ENCODE measurements at regions not wholly inside any gene's neighbourhood (a gene's known extent, or its start where the extent isn't known, plus 50 kb on each side); places are given as distances from the start of the nearest gene placed in this dataset.
"Not testable (repeated sequence)": the region's sequence is repeated elsewhere in the genome, so short reads cannot be mapped to it uniquely, and the experiment has no call there.

GRCh38 chr2:125658583-125658982 lies 997.4 kb upstream of the GYPC start:
- no peak for DNase-seq
- Mint-ChIP-seq H3K27me3 (no peaks in the 10 kb centered on the region), H3K4me1 (no peaks in the 10 kb centered on the region), H3K27ac (no peak overlapping the region), H3K9me3 (peaks cover 5% of the 10 kb centered on the region), H3K36me3 (ENCODE audit: low read depth) (no peaks in the 10 kb centered on the region), H3K4me3 (no peak overlapping the region)
- ChIA-PET CTCF (no interaction called here), POLR2A (no interaction called here)

DNA sequence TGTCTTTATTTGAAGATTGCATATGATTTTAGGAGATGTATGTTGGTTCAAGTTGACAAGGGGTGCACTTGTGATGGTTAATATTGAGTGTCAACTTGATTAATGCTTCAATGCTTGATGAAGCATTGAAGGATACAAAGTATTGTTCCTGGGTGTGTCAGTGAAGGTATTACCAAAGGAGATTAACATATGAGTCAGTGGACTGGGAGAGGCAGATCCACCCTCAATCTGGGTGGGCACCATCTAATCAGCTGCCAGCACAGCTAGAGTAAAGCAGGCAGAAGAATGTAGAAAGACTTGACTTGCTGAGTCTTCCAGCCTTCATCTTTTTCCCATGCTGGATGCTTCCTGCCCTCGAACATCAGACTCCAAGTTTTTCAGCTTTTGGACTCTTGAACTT lies 995.6 kb upstream of the GYPC start:
- H3K4me3 Mint-ChIP-seq; H3K36me3 Mint-ChIP-seq (ENCODE audit: low read depth); H3K27me3 Mint-ChIP-seq; H3K4me1 Mint-ChIP-seq; POLR2A ChIA-PET; DNase-seq; H3K9me3 Mint-ChIP-seq; CTCF ChIA-PET; H3K27ac Mint-ChIP-seq: not testable (repeated sequence)

GRCh38 chr2:125667630-125668029 lies 988.3 kb upstream of the GYPC start:
- ChIA-PET POLR2A (no interaction called here), CTCF (no interaction called here)
- H3K4me3 Mint-ChIP-seq: no peak overlapping the region
- peaks cover 4% of the 10 kb centered on the region for H3K9me3 Mint-ChIP-seq
- no peaks in the 10 kb centered on the region for H3K36me3 Mint-ChIP-seq (ENCODE audit: low read depth)
- H3K27me3 Mint-ChIP-seq: no peaks in the 10 kb centered on the region
- H3K27ac Mint-ChIP-seq: no peak overlapping the region
- DNase-seq: no peak
- no peaks in the 10 kb centered on the region for H3K4me1 Mint-ChIP-seq

- CTCF ChIA-PET: no interaction called here
- Mint-ChIP-seq H3K36me3 (ENCODE audit: low read depth) (no peaks in the 10 kb centered on the region), H3K27ac (no peak overlapping the region), H3K9me3 (peaks cover 24% of the 10 kb centered on the region), H3K27me3 (no peaks in the 10 kb centered on the region), H3K4me3 (no peak overlapping the region), H3K4me1 (no peaks in the 10 kb centered on the region)
- POLR2A ChIA-PET: no interaction called here
- no peak for DNase-seq
These were observed 976.1 kb upstream of the GYPC start for GRCh38 chr2:125679903-125680302.

- DNase-seq: no peak
- Mint-ChIP-seq H3K9me3 (peaks cover 17% of the 10 kb centered on the region), H3K4me3 (no peak overlapping the region), H3K4me1 (no peaks in the 10 kb centered on the region), H3K27me3 (no peaks in the 10 kb centered on the region), H3K27ac (no peak overlapping the region), H3K36me3 (ENCODE audit: low read depth) (no peaks in the 10 kb centered on the region)
- POLR2A ChIA-PET: no interaction called here
- CTCF ChIA-PET: no interaction called here
These were observed 975.1 kb upstream of the GYPC start for GRCh38 chr2:125680809-125681208.

GRCh38 chr2:125681576-125681975 lies 974.4 kb upstream of the GYPC start:
- CTCF ChIA-PET: no interaction called here
- no peak for DNase-seq
- Mint-ChIP-seq H3K27ac (no peak overlapping the region), H3K4me1 (no peaks in the 10 kb centered on the region), H3K9me3 (peaks cover 17% of the 10 kb centered on the region), H3K27me3 (no peaks in the 10 kb centered on the region), H3K4me3 (no peak overlapping the region), H3K36me3 (ENCODE audit: low read depth) (no peaks in the 10 kb centered on the region)
- POLR2A ChIA-PET: no interaction called here

- H3K27me3 Mint-ChIP-seq: no peaks in the 10 kb centered on the region
- POLR2A ChIA-PET: no interaction called here
These were observed 973.8 kb upstream of the GYPC start for GRCh38 chr2:125681976-125682805.

GRCh38 chr2:125684256-125684655 lies 971.7 kb upstream of the GYPC start:
- ChIA-PET CTCF (no interaction called here), POLR2A (no interaction called here)
- no peaks in the 10 kb centered on the region for H3K4me1 Mint-ChIP-seq
- H3K4me3 Mint-ChIP-seq: no peak overlapping the region
- H3K36me3 Mint-ChIP-seq (ENCODE audit: low read depth): no peaks in the 10 kb centered on the region
- no peaks in the 10 kb centered on the region for H3K27me3 Mint-ChIP-seq
- no peak overlapping the region for H3K27ac Mint-ChIP-seq
- peaks cover 15% of the 10 kb centered on the region for H3K9me3 Mint-ChIP-seq
- DNase-seq: no peak

More at GRCh38 chr2:125681976-125682805, 973.8 kb upstream of the GYPC start:
- H3K36me3 Mint-ChIP-seq (ENCODE audit: low read depth): no peaks in the 10 kb centered on the region
- CTCF ChIA-PET: no interaction called here
- DNase-seq: no peak
- H3K27ac Mint-ChIP-seq: no peak overlapping the region
- H3K9me3 Mint-ChIP-seq: peaks cover 15% of the 10 kb centered on the region
- no peaks in the 10 kb centered on the region for H3K4me1 Mint-ChIP-seq
- H3K4me3 Mint-ChIP-seq: no peak overlapping the region

GRCh38 chr2:125684932-125685331 lies 971.0 kb upstream of the GYPC start:
- Mint-ChIP-seq H3K27me3 (no peaks in the 10 kb centered on the region), H3K4me1 (no peaks in the 10 kb centered on the region), H3K36me3 (ENCODE audit: low read depth) (no peaks in the 10 kb centered on the region), H3K27ac (no peak overlapping the region), H3K4me3 (no peak overlapping the region), H3K9me3 (peaks cover 8% of the 10 kb centered on the region)
- no peak for DNase-seq
- ChIA-PET CTCF (no interaction called here), POLR2A (no interaction called here)

GRCh38 chr2:125696560-125696959 lies 959.4 kb upstream of the GYPC start:
- Mint-ChIP-seq H3K9me3 (no peaks in the 10 kb centered on the region), H3K27ac (no peak overlapping the region), H3K27me3 (no peaks in the 10 kb centered on the region), H3K36me3 (ENCODE audit: low read depth) (no peaks in the 10 kb centered on the region), H3K4me1 (no peaks in the 10 kb centered on the region), H3K4me3 (no peak overlapping the region)
- ChIA-PET POLR2A (no interaction called here), CTCF (no interaction called here)
- DNase-seq: no peak

DNA sequence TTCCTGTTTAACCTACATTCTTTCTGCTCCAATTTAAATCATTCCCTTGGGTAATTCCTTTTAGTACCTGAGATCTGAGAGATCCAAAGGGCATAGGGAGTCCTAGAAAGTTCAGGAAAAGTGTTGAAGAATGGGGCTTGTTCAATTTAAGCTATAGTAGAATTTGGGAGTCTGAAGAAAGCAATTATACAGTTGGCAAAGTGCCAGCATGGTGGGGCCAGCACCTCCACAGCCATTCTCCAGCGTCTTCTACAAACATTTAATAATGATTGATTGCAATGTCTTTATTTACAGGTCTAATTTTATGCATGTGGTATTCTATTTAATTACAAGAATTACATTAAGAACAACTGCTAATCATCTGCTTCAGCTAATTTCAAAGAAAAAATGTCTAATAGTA lies 957.7 kb upstream of the GYPC start:
- no peaks in the 10 kb centered on the region for H3K9me3 Mint-ChIP-seq
- H3K27ac Mint-ChIP-seq: no peak overlapping the region
- no peaks in the 10 kb centered on the region for H3K27me3 Mint-ChIP-seq
- ChIA-PET POLR2A (no interaction called here), CTCF (no interaction called here)
- no peak overlapping the region for H3K4me3 Mint-ChIP-seq
- no peaks in the 10 kb centered on the region for H3K4me1 Mint-ChIP-seq
- no peaks in the 10 kb centered on the region for H3K36me3 Mint-ChIP-seq (ENCODE audit: low read depth)
- DNase-seq: no peak

DNA sequence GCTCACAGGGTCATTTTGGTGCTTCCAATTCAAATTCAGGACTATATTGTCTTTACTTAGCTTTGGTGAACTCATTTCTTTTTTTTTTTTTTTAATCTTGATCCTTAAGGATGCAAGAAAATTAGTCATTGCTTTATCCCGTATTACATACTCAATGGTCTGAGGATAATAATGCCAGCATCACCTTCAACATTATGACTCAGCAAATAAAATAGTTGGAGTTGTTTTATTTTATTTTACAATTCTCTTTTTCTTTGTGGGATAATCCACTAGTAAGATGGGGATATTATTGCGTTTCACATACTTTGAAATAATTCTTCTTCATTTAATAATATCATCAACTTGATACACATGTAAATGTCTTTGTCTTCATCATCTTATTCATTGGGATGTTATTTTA lies 954.9 kb upstream of the GYPC start:
- H3K4me1 Mint-ChIP-seq: no peaks in the 10 kb centered on the region
- CTCF ChIA-PET: interaction anchor here (0.7 kb wide), 1 partner anchor 995 kb away, joined by 3 read pairs; no protein-coding TSS in a partner anchor

DNA sequence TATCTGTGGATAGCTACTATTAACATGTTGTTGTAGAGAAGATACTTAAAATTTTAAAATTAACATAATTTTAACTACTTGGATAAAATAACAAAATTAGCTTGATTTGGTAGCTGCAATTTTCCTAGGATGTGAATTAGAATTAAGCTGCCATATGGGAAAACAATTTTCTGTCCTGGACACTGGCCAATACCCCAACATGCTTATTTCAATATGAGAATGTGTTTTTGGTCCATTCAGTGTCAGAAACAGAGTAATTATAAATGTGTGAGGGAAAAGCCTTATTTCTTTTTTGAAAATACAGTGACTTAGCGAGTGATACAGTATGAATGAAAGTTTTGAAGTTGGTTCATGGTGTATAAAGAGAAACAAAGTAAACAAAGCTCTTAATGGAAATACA lies 948.3 kb upstream of the GYPC start:
- Mint-ChIP-seq H3K36me3 (ENCODE audit: low read depth) (no peaks in the 10 kb centered on the region), H3K4me3 (no peak overlapping the region), H3K27ac (no peak overlapping the region), H3K9me3 (peaks cover 2% of the 10 kb centered on the region), H3K4me1 (no peaks in the 10 kb centered on the region), H3K27me3 (no peaks in the 10 kb centered on the region)
- ChIA-PET CTCF (no interaction called here), POLR2A (no interaction called here)
- DNase-seq: no peak

More for the DNA sequence above, 954.9 kb upstream of the GYPC start:
- H3K4me3 Mint-ChIP-seq: no peak overlapping the region
- POLR2A ChIA-PET: no interaction called here
- no peak for DNase-seq
- H3K9me3 Mint-ChIP-seq: no peaks in the 10 kb centered on the region
- H3K27me3 Mint-ChIP-seq: no peaks in the 10 kb centered on the region
- no peak overlapping the region for H3K27ac Mint-ChIP-seq
- H3K36me3 Mint-ChIP-seq (ENCODE audit: low read depth): no peaks in the 10 kb centered on the region

DNA sequence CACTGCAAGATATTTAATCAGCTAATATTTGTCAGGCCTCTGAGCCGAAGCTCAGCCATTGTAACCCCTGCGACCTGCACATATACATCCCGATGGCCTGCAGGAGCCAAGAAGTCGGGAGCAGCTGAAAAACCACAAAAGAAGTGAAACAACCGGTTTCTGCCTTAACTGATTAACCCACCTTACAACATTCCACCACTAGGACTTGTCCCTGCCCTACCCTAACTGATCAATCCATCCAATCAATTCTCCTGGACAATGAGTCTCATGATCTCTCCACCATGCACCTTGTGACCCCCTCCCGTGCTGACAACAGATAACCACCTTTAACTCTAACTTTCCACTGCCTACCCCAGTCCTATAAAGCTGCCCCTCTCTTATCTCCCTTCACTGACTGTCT lies 945.4 kb upstream of the GYPC start:
- H3K36me3 Mint-ChIP-seq (ENCODE audit: low read depth): no peaks in the 10 kb centered on the region

More for the DNA sequence above, 945.4 kb upstream of the GYPC start:
- ChIA-PET CTCF (no interaction called here), POLR2A (no interaction called here)
- no peaks in the 10 kb centered on the region for H3K4me1 Mint-ChIP-seq
- no peak for DNase-seq
- no peak overlapping the region for H3K4me3 Mint-ChIP-seq
- H3K27ac Mint-ChIP-seq: no peak overlapping the region
- H3K9me3 Mint-ChIP-seq: peaks cover 2% of the 10 kb centered on the region
- H3K27me3 Mint-ChIP-seq: no peaks in the 10 kb centered on the region
